H9 (cell line): ENCODE measurements at regions not wholly inside any gene's neighbourhood (a gene's known extent, or its start where the extent isn't known, plus 50 kb on each side); places are given as distances from the start of the nearest gene placed in this dataset.

Experiments
- DNase-seq: peaks from one replicate; pipeline ENCODE4 v3.0.0-alpha.2; 2017
- H2AFZ ChIP-seq: one replicate; pipeline ENCODE4 v1.6.1; 2013; ENCODE audit warnings: mild to moderate bottlenecking, low read length, control low read depth, moderate library complexity
- H2AK5ac ChIP-seq: 2 replicates; pipeline ENCODE4 v1.6.1; 2013; ENCODE audit warnings: low read length, control low read depth, mixed read lengths; ENCODE audit not compliant: insufficient read length
- H2BK120ac ChIP-seq: one replicate; pipeline ENCODE4 v1.6.1; 2013; ENCODE audit warnings: low read depth, mild to moderate bottlenecking, low read length, control low read depth, inconsistent platforms; ENCODE audit not compliant: poor library complexity, severe bottlenecking
- H2BK12ac ChIP-seq: 2 replicates; pipeline ENCODE4 v1.6.1; 2013; ENCODE audit warnings: low read length, control low read depth, mixed read lengths, low read depth; ENCODE audit not compliant: insufficient read length
- H2BK15ac ChIP-seq: 2 replicates; pipeline ENCODE4 v1.6.1; 2013; ENCODE audit warnings: low read depth, low read length, control low read depth
- H2BK20ac ChIP-seq: one replicate; pipeline ENCODE4 v1.6.1; 2013; ENCODE audit warnings: low read depth, mild to moderate bottlenecking, low read length, control low read depth, inconsistent platforms; ENCODE audit not compliant: poor library complexity, severe bottlenecking
- H2BK5ac ChIP-seq: 2 replicates; pipeline ENCODE4 v1.6.1; 2013; ENCODE audit warnings: low read length, control low read depth, mixed read lengths; ENCODE audit not compliant: insufficient read length
- H3K14ac ChIP-seq: 2 replicates; pipeline ENCODE4 v1.6.1; 2013; ENCODE audit warnings: low read length, control low read depth; ENCODE audit not compliant: insufficient read depth
- H3K18ac ChIP-seq: 2 replicates; pipeline ENCODE4 v1.6.1; 2013; ENCODE audit warnings: low read depth, mild to moderate bottlenecking, mixed read lengths, low read length, control low read depth; ENCODE audit not compliant: insufficient read length
- H3K23ac ChIP-seq: 2 replicates; pipeline ENCODE4 v1.6.1; 2013; ENCODE audit warnings: low read length, control low read depth, mixed read lengths, low read depth; ENCODE audit not compliant: insufficient read length
- H3K23me2 ChIP-seq: 2 replicates; pipeline ENCODE4 v1.6.1; 2013; ENCODE audit warnings: low read depth, mild to moderate bottlenecking, mixed read lengths, low read length, control low read depth; ENCODE audit not compliant: insufficient read length, poor library complexity, severe bottlenecking
- H3K27ac ChIP-seq: 2 replicates; pipeline ENCODE4 v1.5.1; 2013; ENCODE audit warnings: low read length, control low read depth, mixed read lengths, low read depth; ENCODE audit not compliant: insufficient read length
- H3K27me3 ChIP-seq: 2 replicates; pipeline ENCODE4 v1.6.1; 2013; ENCODE audit warnings: low read length, control low read depth, inconsistent platforms; ENCODE audit not compliant: insufficient read depth
- H3K4ac ChIP-seq: 2 replicates; pipeline ENCODE4 v1.6.1; 2013; ENCODE audit warnings: low read depth, mild to moderate bottlenecking, control low read depth, inconsistent platforms, low read length, moderate library complexity
- H3K4me1 ChIP-seq: 2 replicates; pipeline ENCODE4 v1.6.1; 2013; ENCODE audit warnings: low read length, control low read depth, inconsistent platforms; ENCODE audit not compliant: insufficient read depth
- H3K4me2 ChIP-seq: 2 replicates; pipeline ENCODE4 v1.6.1; 2013; ENCODE audit warnings: low read length, control low read depth, mixed read lengths; ENCODE audit not compliant: insufficient read length, insufficient read depth
- H3K56ac ChIP-seq: 2 replicates; pipeline ENCODE4 v1.6.1; 2013; ENCODE audit warnings: low read depth, mild to moderate bottlenecking, mixed read lengths, low read length, control low read depth; ENCODE audit not compliant: insufficient read length
- H3K79me1 ChIP-seq: 2 replicates; pipeline ENCODE4 v1.6.1; 2013; ENCODE audit warnings: low read depth, mild to moderate bottlenecking, moderate library complexity, low read length, control low read depth, inconsistent platforms; ENCODE audit not compliant: insufficient read depth, poor library complexity, severe bottlenecking
- H3K79me2 ChIP-seq: 2 replicates; pipeline ENCODE4 v1.6.1; 2013; ENCODE audit warnings: low read length, control low read depth, inconsistent platforms; ENCODE audit not compliant: insufficient read depth
- H3K9ac ChIP-seq: 2 replicates; pipeline ENCODE4 v1.6.1; 2013; ENCODE audit warnings: low read length, control low read depth, mixed read lengths; ENCODE audit not compliant: insufficient read length; ENCODE audit errors: extremely low read depth
- H3K9me3 ChIP-seq: one replicate; pipeline ENCODE4 v1.6.1; 2013; ENCODE audit warnings: low read depth, low read length, inconsistent platforms; ENCODE audit not compliant: control insufficient read depth
- H3T11ph ChIP-seq: one replicate; pipeline ENCODE4 v1.6.1; 2013; ENCODE audit warnings: mild to moderate bottlenecking, low read length, control low read depth, inconsistent platforms
- H4K20me1 ChIP-seq: one replicate; pipeline ENCODE4 v1.6.1; 2013; ENCODE audit not compliant: control insufficient read depth, insufficient read length, insufficient read depth
- H4K5ac ChIP-seq: 2 replicates; pipeline ENCODE4 v1.6.1; 2013; ENCODE audit warnings: low read depth, mild to moderate bottlenecking, mixed read lengths, low read length, control low read depth; ENCODE audit not compliant: insufficient read length
- H4K8ac ChIP-seq: replicated peaks from 2 replicates; pipeline ENCODE4 v1.6.1; 2013; ENCODE audit warnings: low read length, control low read depth, mixed read lengths, low read depth; ENCODE audit not compliant: insufficient read length
- H4K91ac ChIP-seq: 2 replicates; pipeline ENCODE4 v1.6.1; 2013; ENCODE audit warnings: low read depth, mild to moderate bottlenecking, moderate library complexity, mixed read lengths, low read length, control low read depth; ENCODE audit not compliant: insufficient read length
- H3K27ac Mint-ChIP-seq, 3 experiments: 2 replicates in 2 of 3; 3 replicates in 1 of 3; pipeline ENCODE4 v1.8.0; 2020 to 2021; ENCODE audit warnings: mixed read lengths in 3 of 3, mild to moderate bottlenecking in 1 of 3, moderate library complexity in 1 of 3
- H3K27me3 Mint-ChIP-seq: 2 replicates; pipeline ENCODE4 v1.8.0; 2021; ENCODE audit warnings: low read depth, mild to moderate bottlenecking, moderate library complexity, mixed read lengths
- H3K36me3 Mint-ChIP-seq, 3 experiments: 2 replicates in 2 of 3; 3 replicates in 1 of 3; pipeline ENCODE4 v1.8.0; 2020 to 2021; ENCODE audit warnings: low read depth in 3 of 3, mixed read lengths in 3 of 3; ENCODE audit not compliant: insufficient read depth in 1 of 3
- H3K4me1 Mint-ChIP-seq, 2 experiments: 2 replicates each; pipeline ENCODE4 v1.8.0; 2020; ENCODE audit warnings: mixed read lengths in 2 of 2
- H3K4me3 Mint-ChIP-seq, 2 experiments: 2 replicates in 1 of 2; 3 replicates in 1 of 2; pipeline ENCODE4 v1.8.0; 2020 to 2021; ENCODE audit warnings: mild to moderate bottlenecking in 2 of 2, mixed read lengths in 2 of 2, moderate library complexity in 1 of 2
- H3K9me3 Mint-ChIP-seq, 2 experiments: 2 replicates in 1 of 2; 3 replicates in 1 of 2; pipeline ENCODE4 v1.8.0; 2020; ENCODE audit warnings: mild to moderate bottlenecking in 2 of 2, mixed read lengths in 2 of 2, moderate library complexity in 1 of 2
- CTCF ChIP-seq: fragments of 200-600 bp; sonication (generic); conservative IDR thresholded peaks from 3 replicates; pipeline ENCODE4 v1.8.0; 2021; ENCODE audit warnings: antibody characterized with exemption, mild to moderate bottlenecking
- WGBS: extraction: QIAGEN DNeasy Blood & Tissue Kit; methylation state at CpG from one replicate; pipeline ENCODE4 v1.1.7; 2013; ENCODE audit warnings: missing lambda C conversion rate, low lambda C conversion rate, mixed read lengths; ENCODE audit not compliant: insufficient read length; ENCODE audit errors: extremely low coverage; 5-methylcytosine and 5-hydroxymethylcytosine counted together

GRCh38 chr4:137198791-137199190 lies 333.5 kb downstream of the PCDH18 start:
- no peak for DNase-seq
- no peak overlapping the region for H4K5ac ChIP-seq
- H2BK5ac ChIP-seq, result no peak overlapping the region
- no peak overlapping the region for H3K14ac ChIP-seq
- no peak overlapping the region for H3K4ac ChIP-seq
- H3K27ac Mint-ChIP-seq, result no peak overlapping the region; a peak in 1 of 7 replicates
- H2BK12ac ChIP-seq, result no peak overlapping the region
- no peak overlapping the region for H3T11ph ChIP-seq
- no peak overlapping the region for H3K4me2 ChIP-seq
- H3K27ac ChIP-seq, result no peak overlapping the region
- H3K9me3 ChIP-seq, result no peaks in the 10 kb centered on the region
- H3K4me1 ChIP-seq, result no peaks in the 10 kb centered on the region
- no peak overlapping the region for H3K23ac ChIP-seq
- no CpG with 5 or more reads among the region's 4 CpGs for WGBS
- H3K23me2 ChIP-seq, result no peaks in the 10 kb centered on the region
- no peaks in the 10 kb centered on the region; a peak in 2 of 5 replicates for H3K9me3 Mint-ChIP-seq
- no peak overlapping the region for H2BK20ac ChIP-seq
- no peak overlapping the region for H3K18ac ChIP-seq
- H3K79me2 ChIP-seq, result no peaks in the 10 kb centered on the region
- H2BK15ac ChIP-seq, result no peak overlapping the region
- H3K56ac ChIP-seq, result no peak overlapping the region
- no peaks in the 10 kb centered on the region for H3K79me1 ChIP-seq
- H4K91ac ChIP-seq, result no peak overlapping the region
- H3K4me3 Mint-ChIP-seq, result no peak overlapping the region
- H4K20me1 ChIP-seq, result no peaks in the 10 kb centered on the region
- H3K27me3 ChIP-seq, result no peaks in the 10 kb centered on the region
- no peak overlapping the region for H2AK5ac ChIP-seq
- no peaks in the 10 kb centered on the region for H3K36me3 Mint-ChIP-seq
- H3K9ac ChIP-seq, result no peak overlapping the region
- no peak overlapping the region for H2BK120ac ChIP-seq
- H3K4me1 Mint-ChIP-seq, result peaks cover 0 to 6% of the 10 kb centered on the region in 2 experiments; a peak in 1 of 4 replicates
- TF ChIP-seq CTCF, result no peak
- no peak overlapping the region for H2AFZ ChIP-seq
- no peaks in the 10 kb centered on the region for H3K27me3 Mint-ChIP-seq
- H4K8ac ChIP-seq, result no peak overlapping the region
